Activated CD8-positive, alpha-beta memory T cell treated with anti-CD3 and anti-CD28 coated beads, Interleukin-2, amount 10 ng/mL, durations not matched to agents 7 days and 5 days (primary cell): ENCODE measurements at regions not wholly inside any gene's neighbourhood (a gene's known extent, or its start where the extent isn't known, plus 50 kb on each side); places are given as distances from the start of the nearest gene placed in this dataset.

Experiments
- ATAC-seq: fragments of 150-1000 bp; cut with Tn5 transposase; one replicate; pipeline ENCODE4 v1.10.0; 2021; ENCODE audit warnings: moderate library complexity
- CTCF ChIA-PET: fragments of 350-600 bp; sonication (Branson Sonifier 250); formaldehyde crosslinking; loops from one replicate; lab custom pipeline; 2021; ENCODE audit warnings: antibody characterized with exemption; lab: Charles Lee
- DNase-seq: peaks from one replicate; pipeline ENCODE4 v3.0.0-alpha.2; 2020
- H3K27ac Mint-ChIP-seq: one replicate; pipeline ENCODE4 v1.8.0; 2021; ENCODE audit warnings: mild to moderate bottlenecking, mixed read lengths
- H3K27me3 Mint-ChIP-seq: one replicate; pipeline ENCODE4 v1.8.0; 2021; ENCODE audit warnings: mixed read lengths
- H3K36me3 Mint-ChIP-seq: one replicate; pipeline ENCODE4 v1.8.0; 2021; ENCODE audit warnings: mild to moderate bottlenecking, mixed read lengths
- H3K4me1 Mint-ChIP-seq: one replicate; pipeline ENCODE4 v1.8.0; 2021; ENCODE audit warnings: mixed read lengths
- H3K4me3 Mint-ChIP-seq: one replicate; pipeline ENCODE4 v1.8.0; 2021; ENCODE audit warnings: mild to moderate bottlenecking, moderate library complexity, mixed read lengths
- H3K9me3 Mint-ChIP-seq: one replicate; pipeline ENCODE4 v1.8.0; 2022; ENCODE audit warnings: low read depth, mixed read lengths

DNA sequence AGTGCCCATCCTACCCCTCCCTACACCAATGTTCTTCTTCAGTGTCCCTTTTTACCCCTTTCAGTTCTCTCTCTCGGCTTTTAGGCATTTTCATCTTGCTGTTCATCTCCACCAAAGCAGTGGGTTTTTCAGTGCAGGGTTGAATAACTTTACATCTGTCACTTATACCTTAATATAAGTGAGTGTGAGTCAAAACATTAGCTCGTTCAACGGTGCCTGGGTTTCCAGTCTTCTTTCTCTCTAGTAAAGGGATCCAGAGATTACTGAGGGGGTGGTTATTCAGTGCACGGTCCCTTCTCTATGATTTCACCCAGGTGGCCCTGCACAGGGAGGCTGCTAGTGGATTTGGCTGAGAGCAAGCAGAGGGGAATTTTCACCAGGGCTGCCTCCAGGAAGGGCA lies 210.6 kb upstream of the CDH5 start:
- H3K4me3 Mint-ChIP-seq: no peak overlapping the region
- CTCF ChIA-PET: no interaction called here
- no peaks in the 10 kb centered on the region for H3K4me1 Mint-ChIP-seq
- H3K27me3 Mint-ChIP-seq: no peaks in the 10 kb centered on the region
- H3K27ac Mint-ChIP-seq: no peak overlapping the region
- no peaks in the 10 kb centered on the region for H3K36me3 Mint-ChIP-seq
- DNase-seq (no peak), ATAC-seq (no peak)
- H3K9me3 Mint-ChIP-seq: no peaks in the 10 kb centered on the region

GRCh38 chr16:66154801-66155200 lies 211.7 kb upstream of the CDH5 start:
- Mint-ChIP-seq H3K36me3 (no peaks in the 10 kb centered on the region), H3K4me3 (no peak overlapping the region), H3K27me3 (no peaks in the 10 kb centered on the region), H3K9me3 (no peaks in the 10 kb centered on the region), H3K27ac (no peak overlapping the region), H3K4me1 (no peaks in the 10 kb centered on the region)
- ATAC-seq (no peak), DNase-seq (no peak)
- CTCF ChIA-PET: no interaction called here

GRCh38 chr16:66152823-66153393 lies 213.6 kb upstream of the CDH5 start:
- DNase-seq (no peak), ATAC-seq (no peak)
- Mint-ChIP-seq H3K36me3 (no peaks in the 10 kb centered on the region), H3K27ac (no peak overlapping the region), H3K4me3 (no peak overlapping the region), H3K27me3 (no peaks in the 10 kb centered on the region), H3K9me3 (no peaks in the 10 kb centered on the region), H3K4me1 (no peaks in the 10 kb centered on the region)
- CTCF ChIA-PET: no interaction called here

DNA sequence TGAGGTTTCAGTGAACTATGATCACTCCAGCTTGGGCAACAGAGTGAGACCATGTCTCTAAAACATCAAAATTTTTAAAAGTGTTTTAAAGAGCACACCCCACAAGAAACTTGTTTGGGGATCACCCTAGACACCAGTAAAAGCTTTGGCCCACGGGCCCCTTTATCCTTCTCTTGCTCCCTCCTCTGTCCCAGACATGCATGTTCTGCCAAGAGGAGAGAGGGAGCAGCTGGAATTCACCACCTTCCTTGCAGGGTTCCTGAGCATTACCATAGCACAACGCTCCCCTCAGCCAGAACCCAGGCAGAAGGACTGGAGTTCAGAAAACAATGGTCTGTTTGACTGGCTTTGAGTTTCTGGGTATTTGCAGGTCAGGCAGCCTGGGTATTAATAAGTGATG lies 214.3 kb upstream of the CDH5 start:
- Mint-ChIP-seq H3K9me3 (no peaks in the 10 kb centered on the region), H3K36me3 (no peaks in the 10 kb centered on the region), H3K27ac (no peak overlapping the region), H3K4me3 (no peak overlapping the region), H3K4me1 (no peaks in the 10 kb centered on the region), H3K27me3 (no peaks in the 10 kb centered on the region)
- ATAC-seq (no peak), DNase-seq (no peak)
- CTCF ChIA-PET: no interaction called here

DNA sequence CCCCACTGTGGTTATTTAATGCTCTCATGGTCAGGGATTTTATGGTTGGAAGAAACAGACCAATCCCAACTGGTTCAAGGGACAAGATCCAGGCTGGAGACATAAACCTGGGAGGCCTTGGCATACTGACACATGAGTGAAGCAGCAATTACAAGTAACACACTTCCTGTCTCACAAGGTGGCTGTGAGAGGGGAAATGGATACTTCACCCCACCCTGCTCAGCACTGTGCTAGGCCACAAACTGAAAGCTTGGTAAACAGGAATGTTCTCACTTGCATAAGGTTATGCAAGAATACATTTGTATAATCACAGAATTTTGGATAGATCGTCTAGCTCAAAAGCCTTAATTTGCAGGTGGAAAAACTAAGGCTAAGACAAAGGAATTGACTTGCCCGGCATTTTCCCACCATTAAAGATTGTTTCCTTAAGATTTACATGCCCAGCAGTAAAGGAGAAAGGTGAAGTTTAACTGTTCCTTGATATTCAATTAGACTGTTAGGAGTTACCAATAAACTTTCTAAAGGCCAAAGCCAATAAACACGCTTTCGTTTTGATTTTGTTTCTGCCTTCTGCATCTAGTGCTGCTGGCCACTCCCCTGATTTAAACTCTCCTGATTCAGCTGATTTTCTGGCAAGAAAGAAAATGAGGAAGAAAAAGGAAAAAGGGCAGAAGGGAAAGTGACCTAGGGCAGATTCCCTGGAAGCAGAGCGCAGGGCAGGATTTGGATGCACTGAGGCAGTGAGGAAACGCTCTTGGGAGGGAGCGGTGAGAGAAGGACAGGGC lies 215.6 kb upstream of the CDH5 start:
- H3K27ac Mint-ChIP-seq: no peak overlapping the region
- ATAC-seq (no peak), DNase-seq (no peak)
- CTCF ChIA-PET: no interaction called here
- no peaks in the 10 kb centered on the region for H3K36me3 Mint-ChIP-seq
- H3K4me1 Mint-ChIP-seq: no peaks in the 10 kb centered on the region
- H3K27me3 Mint-ChIP-seq: no peaks in the 10 kb centered on the region
- no peak overlapping the region for H3K4me3 Mint-ChIP-seq
- no peaks in the 10 kb centered on the region for H3K9me3 Mint-ChIP-seq

GRCh38 chr16:66147291-66147690 lies 219.2 kb upstream of the CDH5 start:
- DNase-seq (no peak), ATAC-seq (no peak)
- Mint-ChIP-seq H3K27me3 (peaks cover 4% of the 10 kb centered on the region), H3K36me3 (no peaks in the 10 kb centered on the region), H3K4me1 (no peaks in the 10 kb centered on the region), H3K27ac (no peak overlapping the region), H3K9me3 (no peaks in the 10 kb centered on the region), H3K4me3 (no peak overlapping the region)
- CTCF ChIA-PET: no interaction called here

DNA sequence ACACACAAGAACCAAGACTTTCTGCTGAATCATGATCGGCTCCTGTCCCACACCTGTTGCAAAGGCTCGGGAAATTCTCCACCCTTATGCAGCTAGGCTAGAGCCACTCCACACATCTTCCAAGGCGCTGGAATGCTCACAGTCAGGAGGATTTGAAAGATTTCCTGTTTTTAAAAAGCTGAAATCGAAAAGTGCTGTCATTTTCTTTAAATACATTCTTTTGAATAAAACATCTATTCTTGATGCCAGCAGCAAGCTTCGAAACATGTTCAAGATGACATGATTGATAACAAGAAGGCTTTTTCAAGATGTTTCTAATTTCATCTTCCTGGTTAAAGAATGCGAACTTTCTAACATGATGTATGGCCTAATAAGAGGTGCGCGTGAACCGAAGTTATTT lies 219.7 kb upstream of the CDH5 start:
- H3K27ac Mint-ChIP-seq: no peak overlapping the region
- H3K36me3 Mint-ChIP-seq: no peaks in the 10 kb centered on the region
- CTCF ChIA-PET: no interaction called here
- no peaks in the 10 kb centered on the region for H3K9me3 Mint-ChIP-seq
- no peak overlapping the region for H3K4me3 Mint-ChIP-seq
- peaks cover 4% of the 10 kb centered on the region for H3K27me3 Mint-ChIP-seq
- no peaks in the 10 kb centered on the region for H3K4me1 Mint-ChIP-seq
- no peak for DNase-seq
- ATAC-seq: no peak

- Mint-ChIP-seq H3K27ac (no peak overlapping the region), H3K4me3 (no peak overlapping the region), H3K9me3 (no peaks in the 10 kb centered on the region), H3K4me1 (no peaks in the 10 kb centered on the region), H3K36me3 (no peaks in the 10 kb centered on the region), H3K27me3 (peaks cover 10% of the 10 kb centered on the region)
- no peak for DNase-seq
- no peak for ATAC-seq
- CTCF ChIA-PET: no interaction called here
These were observed 221.8 kb upstream of the CDH5 start for GRCh38 chr16:66144641-66145040.

DNA sequence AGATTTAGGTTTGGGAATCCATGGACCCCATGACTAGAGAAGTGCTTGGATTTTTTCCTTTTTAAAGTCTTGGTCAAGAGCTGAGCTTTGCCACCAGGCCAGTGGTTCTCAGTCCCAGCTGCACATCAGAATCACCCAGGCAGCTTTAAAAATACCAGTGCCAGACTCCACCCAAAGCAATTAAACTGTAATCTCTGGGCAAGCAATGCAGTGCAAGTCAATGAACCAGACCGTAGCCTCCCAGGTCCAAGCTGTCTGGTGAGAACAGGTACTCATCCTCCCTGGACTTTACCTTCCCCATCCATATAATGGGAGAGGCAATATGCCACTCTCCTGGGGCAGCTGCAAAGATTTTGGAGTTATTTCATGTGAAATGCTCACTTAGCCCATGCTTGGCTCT lies 223.1 kb upstream of the CDH5 start:
- Mint-ChIP-seq H3K4me3 (no peak overlapping the region), H3K27me3 (peaks cover 10% of the 10 kb centered on the region), H3K4me1 (no peaks in the 10 kb centered on the region), H3K9me3 (no peaks in the 10 kb centered on the region), H3K36me3 (no peaks in the 10 kb centered on the region), H3K27ac (no peak overlapping the region)
- ATAC-seq: no peak
- CTCF ChIA-PET: interaction anchor here (1.0 kb wide), 1 partner anchor 199 kb away, joined by 3 read pairs; no protein-coding TSS in a partner anchor
- no peak for DNase-seq

DNA sequence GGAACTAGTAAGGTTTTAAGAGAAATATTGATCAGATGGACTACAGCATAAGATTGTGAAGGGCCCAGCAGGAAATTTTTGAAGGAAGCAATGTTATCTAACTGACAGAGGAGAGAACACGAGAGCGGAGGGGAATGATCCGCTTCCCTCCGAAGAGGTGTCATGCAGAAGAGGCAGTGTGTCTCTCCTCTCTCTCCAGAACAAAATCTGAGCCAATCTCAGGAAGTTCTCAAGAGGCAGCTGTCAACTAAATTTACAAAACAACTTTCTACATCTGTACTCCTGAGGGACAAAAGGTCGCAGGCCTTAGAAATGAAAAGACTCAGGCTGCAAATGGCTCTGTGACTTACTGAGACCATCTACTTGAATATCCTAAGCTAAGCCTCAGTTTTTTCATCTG lies 224.6 kb upstream of the CDH5 start:
- no peaks in the 10 kb centered on the region for H3K4me1 Mint-ChIP-seq
- H3K9me3 Mint-ChIP-seq: no peaks in the 10 kb centered on the region
- ATAC-seq (no peak), DNase-seq (no peak)
- no peaks in the 10 kb centered on the region for H3K36me3 Mint-ChIP-seq
- no peak overlapping the region for H3K27ac Mint-ChIP-seq
- H3K27me3 Mint-ChIP-seq: peaks cover 10% of the 10 kb centered on the region
- no peak overlapping the region for H3K4me3 Mint-ChIP-seq
- CTCF ChIA-PET: no interaction called here

- H3K4me3 Mint-ChIP-seq: no peak overlapping the region
- no peaks in the 10 kb centered on the region for H3K9me3 Mint-ChIP-seq
- DNase-seq (no peak), ATAC-seq (no peak)
- no peaks in the 10 kb centered on the region for H3K36me3 Mint-ChIP-seq
- no peak overlapping the region for H3K27ac Mint-ChIP-seq
- CTCF ChIA-PET: no interaction called here
- H3K27me3 Mint-ChIP-seq: peaks cover 5% of the 10 kb centered on the region
- H3K4me1 Mint-ChIP-seq: no peaks in the 10 kb centered on the region
These were observed 228.6 kb upstream of the CDH5 start for GRCh38 chr16:66137853-66138252.

GRCh38 chr16:66136841-66137240 lies 229.7 kb upstream of the CDH5 start:
- ATAC-seq: no peak
- DNase-seq: no peak
- H3K27me3 Mint-ChIP-seq: peaks cover 7% of the 10 kb centered on the region
- no peaks in the 10 kb centered on the region for H3K4me1 Mint-ChIP-seq
- CTCF ChIA-PET: no interaction called here
- H3K4me3 Mint-ChIP-seq: no peak overlapping the region
- no peak overlapping the region for H3K27ac Mint-ChIP-seq
- no peaks in the 10 kb centered on the region for H3K36me3 Mint-ChIP-seq
- no peaks in the 10 kb centered on the region for H3K9me3 Mint-ChIP-seq

DNA sequence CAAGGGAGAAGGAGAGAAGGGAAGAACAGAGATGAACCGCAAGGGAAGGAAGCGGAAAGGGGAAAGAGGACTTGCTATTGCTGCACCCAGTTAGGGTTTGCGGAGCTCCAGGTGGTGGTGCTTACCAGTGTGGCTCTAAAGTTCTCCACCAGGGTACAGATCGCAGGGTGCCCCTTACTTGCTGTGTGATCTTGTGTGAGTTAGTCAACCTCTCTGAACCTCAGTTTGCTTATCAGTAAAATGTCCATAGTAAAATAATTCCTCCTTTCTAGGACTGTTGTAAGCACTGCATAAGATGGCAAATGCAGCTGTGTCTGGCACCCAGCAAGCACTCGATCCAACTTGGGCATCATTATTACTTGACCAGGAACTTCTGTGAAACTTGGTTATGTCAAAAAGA lies 230.7 kb upstream of the CDH5 start:
- CTCF ChIA-PET: no interaction called here
- H3K9me3 Mint-ChIP-seq: no peaks in the 10 kb centered on the region
- H3K4me3 Mint-ChIP-seq: no peak overlapping the region

DNA sequence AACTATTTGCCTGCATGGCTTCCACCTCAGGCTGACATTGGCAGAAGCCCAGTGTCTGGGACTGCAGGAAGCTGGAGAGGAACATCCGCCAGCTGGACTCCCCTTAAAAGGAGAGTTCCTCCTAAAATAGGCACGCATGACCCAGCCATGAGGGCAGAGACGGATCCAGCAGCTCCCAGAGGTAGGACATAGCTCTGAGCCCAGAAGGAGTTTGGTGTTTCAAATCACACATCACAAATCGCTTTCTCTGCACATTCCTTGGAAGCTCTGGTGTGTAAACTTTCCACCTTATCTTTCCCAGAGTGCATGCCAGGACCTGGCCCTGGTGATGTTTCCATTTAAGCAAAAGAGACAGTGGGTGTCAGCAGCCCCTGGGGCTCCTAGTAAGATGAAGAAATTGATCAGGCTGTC lies 231.1 kb upstream of the CDH5 start:
- DNase-seq: no peak
- CTCF ChIA-PET: no interaction called here
- Mint-ChIP-seq H3K4me1 (no peaks in the 10 kb centered on the region), H3K9me3 (no peaks in the 10 kb centered on the region), H3K36me3 (no peaks in the 10 kb centered on the region), H3K27me3 (peaks cover 8% of the 10 kb centered on the region), H3K27ac (no peak overlapping the region), H3K4me3 (no peak overlapping the region)
- ATAC-seq: no peak

More for the DNA sequence above, 230.7 kb upstream of the CDH5 start:
- peaks cover 8% of the 10 kb centered on the region for H3K27me3 Mint-ChIP-seq
- no peak for ATAC-seq
- no peak for DNase-seq
- no peaks in the 10 kb centered on the region for H3K36me3 Mint-ChIP-seq
- no peak overlapping the region for H3K27ac Mint-ChIP-seq
- H3K4me1 Mint-ChIP-seq: no peaks in the 10 kb centered on the region
